ENCODE measurements at regions not wholly inside any gene's neighbourhood (a gene's known extent, or its start where the extent isn't known, plus 50 kb on each side); places are given as distances from the start of the nearest gene placed in this dataset.

DNA sequence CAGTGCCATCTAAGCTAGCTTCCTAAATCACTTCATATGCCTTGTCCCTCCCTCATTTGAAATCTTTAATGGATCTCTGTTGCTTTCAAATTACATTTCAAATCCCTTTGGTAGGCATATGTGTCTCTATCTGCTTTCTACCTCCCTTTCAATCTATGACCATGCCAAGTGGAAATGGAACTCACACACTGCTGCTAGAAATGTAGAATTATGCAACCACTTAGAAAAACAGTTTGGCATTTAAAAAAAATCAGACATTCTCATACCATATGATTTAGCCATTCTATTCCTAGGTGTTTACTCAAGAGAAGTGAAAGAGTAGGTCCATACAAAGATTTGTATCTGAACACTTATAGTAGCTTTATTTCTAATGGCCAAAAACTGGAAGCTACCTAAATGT lies 413.5 kb upstream of the INTU start:
- Histone ChIP-seq H3K4me3 (ENCODE audit: low read depth in 1 of 3, low read length in 3 of 3) (no peak overlapping the region), H3K9ac (ENCODE audit: low read depth in 1 of 2, low read length in 2 of 2) (no peak overlapping the region), H3K27ac (ENCODE audit: low read depth in 1 of 2, low read length in 2 of 2) (no peak overlapping the region), H3K36me3 (ENCODE audit: control insufficient read depth in 4 of 4, insufficient read depth in 3 of 4, low read depth in 1 of 4, low read length in 3 of 4) (no peaks in the 10 kb centered on the region), H3K9me3 (ENCODE audit: control insufficient read depth in 4 of 4, low read length in 3 of 4) (no peaks in the 10 kb centered on the region), H3K4me1 (ENCODE audit: control insufficient read depth in 4 of 4, insufficient read depth in 4 of 4, low read length in 3 of 4) (no peaks in the 10 kb centered on the region), H3K27me3 (ENCODE audit: control insufficient read depth in 4 of 4, insufficient read depth in 4 of 4, low read length in 3 of 4) (no peaks in the 10 kb centered on the region)
- TF ChIP-seq RAD21 (IDR thresholded peaks at IDR 0.05) (no peak), FOXA2 (IDR thresholded peaks at IDR 0.05) (no peak), FOXA1 (IDR thresholded peaks at IDR 0.05) (no peak), ZBTB33 (IDR thresholded peaks at IDR 0.05) (no peak), SP1 (IDR thresholded peaks at IDR 0.05) (no peak), NR2F2 (IDR thresholded peaks at IDR 0.05) (no peak), TAF1 (conservative IDR thresholded peaks at IDR 0.05) (no peak), EGR1 (IDR thresholded peaks at IDR 0.05; ENCODE audit: low read depth in 2 of 2) (no peak), YY1 (IDR thresholded peaks at IDR 0.05) (no peak), ATF3 (IDR thresholded peaks at IDR 0.05) (no peak), GABPA (IDR thresholded peaks at IDR 0.05 in 1 of 2, conservative IDR thresholded peaks at IDR 0.05 in 1 of 2) (no peak), JUND (IDR thresholded peaks at IDR 0.05) (no peak), HNF4A (conservative IDR thresholded peaks at IDR 0.05) (no peak), HNF4G (IDR thresholded peaks at IDR 0.05) (no peak), MAX (IDR thresholded peaks at IDR 0.05) (no peak), RXRA (IDR thresholded peaks at IDR 0.05) (no peak)
- TF ChIP-seq, protein P1, sequence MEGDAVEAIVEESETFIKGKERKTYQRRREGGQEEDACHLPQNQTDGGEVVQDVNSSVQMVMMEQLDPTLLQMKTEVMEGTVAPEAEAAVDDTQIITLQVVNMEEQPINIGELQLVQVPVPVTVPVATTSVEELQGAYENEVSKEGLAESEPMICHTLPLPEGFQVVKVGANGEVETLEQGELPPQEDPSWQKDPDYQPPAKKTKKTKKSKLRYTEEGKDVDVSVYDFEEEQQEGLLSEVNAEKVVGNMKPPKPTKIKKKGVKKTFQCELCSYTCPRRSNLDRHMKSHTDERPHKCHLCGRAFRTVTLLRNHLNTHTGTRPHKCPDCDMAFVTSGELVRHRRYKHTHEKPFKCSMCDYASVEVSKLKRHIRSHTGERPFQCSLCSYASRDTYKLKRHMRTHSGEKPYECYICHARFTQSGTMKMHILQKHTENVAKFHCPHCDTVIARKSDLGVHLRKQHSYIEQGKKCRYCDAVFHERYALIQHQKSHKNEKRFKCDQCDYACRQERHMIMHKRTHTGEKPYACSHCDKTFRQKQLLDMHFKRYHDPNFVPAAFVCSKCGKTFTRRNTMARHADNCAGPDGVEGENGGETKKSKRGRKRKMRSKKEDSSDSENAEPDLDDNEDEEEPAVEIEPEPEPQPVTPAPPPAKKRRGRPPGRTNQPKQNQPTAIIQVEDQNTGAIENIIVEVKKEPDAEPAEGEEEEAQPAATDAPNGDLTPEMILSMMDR (IDR thresholded peaks at IDR 0.05; ENCODE audit: low read depth, low read length, missing input control), result no peak
- TF ChIP-seq, protein P2, sequence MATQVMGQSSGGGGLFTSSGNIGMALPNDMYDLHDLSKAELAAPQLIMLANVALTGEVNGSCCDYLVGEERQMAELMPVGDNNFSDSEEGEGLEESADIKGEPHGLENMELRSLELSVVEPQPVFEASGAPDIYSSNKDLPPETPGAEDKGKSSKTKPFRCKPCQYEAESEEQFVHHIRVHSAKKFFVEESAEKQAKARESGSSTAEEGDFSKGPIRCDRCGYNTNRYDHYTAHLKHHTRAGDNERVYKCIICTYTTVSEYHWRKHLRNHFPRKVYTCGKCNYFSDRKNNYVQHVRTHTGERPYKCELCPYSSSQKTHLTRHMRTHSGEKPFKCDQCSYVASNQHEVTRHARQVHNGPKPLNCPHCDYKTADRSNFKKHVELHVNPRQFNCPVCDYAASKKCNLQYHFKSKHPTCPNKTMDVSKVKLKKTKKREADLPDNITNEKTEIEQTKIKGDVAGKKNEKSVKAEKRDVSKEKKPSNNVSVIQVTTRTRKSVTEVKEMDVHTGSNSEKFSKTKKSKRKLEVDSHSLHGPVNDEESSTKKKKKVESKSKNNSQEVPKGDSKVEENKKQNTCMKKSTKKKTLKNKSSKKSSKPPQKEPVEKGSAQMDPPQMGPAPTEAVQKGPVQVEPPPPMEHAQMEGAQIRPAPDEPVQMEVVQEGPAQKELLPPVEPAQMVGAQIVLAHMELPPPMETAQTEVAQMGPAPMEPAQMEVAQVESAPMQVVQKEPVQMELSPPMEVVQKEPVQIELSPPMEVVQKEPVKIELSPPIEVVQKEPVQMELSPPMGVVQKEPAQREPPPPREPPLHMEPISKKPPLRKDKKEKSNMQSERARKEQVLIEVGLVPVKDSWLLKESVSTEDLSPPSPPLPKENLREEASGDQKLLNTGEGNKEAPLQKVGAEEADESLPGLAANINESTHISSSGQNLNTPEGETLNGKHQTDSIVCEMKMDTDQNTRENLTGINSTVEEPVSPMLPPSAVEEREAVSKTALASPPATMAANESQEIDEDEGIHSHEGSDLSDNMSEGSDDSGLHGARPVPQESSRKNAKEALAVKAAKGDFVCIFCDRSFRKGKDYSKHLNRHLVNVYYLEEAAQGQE (IDR thresholded peaks at IDR 0.05), result no peak
- no peak for DNase-seq (ENCODE audit: low spot score)
